ENCODE measurements at regions not wholly inside any gene's neighbourhood (a gene's known extent, or its start where the extent isn't known, plus 50 kb on each side); places are given as distances from the start of the nearest gene placed in this dataset.

- no peak overlapping the region for H2AFZ ChIP-seq (ENCODE audit: low read length)
- H3K9ac ChIP-seq (ENCODE audit: insufficient read depth, low read depth, low read length) = no peak overlapping the region
- H4K20me1 ChIP-seq (ENCODE audit: insufficient read depth, low read length) = no peaks in the 10 kb centered on the region
- CTCF ChIA-PET (ENCODE audit: low intra/inter-chr PET ratio, low total read pairs) = no interaction called here
- H3K79me2 ChIP-seq (ENCODE audit: insufficient read depth, low read length) = no peaks in the 10 kb centered on the region
- no peak for FAIRE-seq
- H3K4me2 ChIP-seq (ENCODE audit: low read depth, low read length) = no peak overlapping the region
- in situ Hi-C loops (cut with HindIII; ENCODE audit: extremely low pct_ligation_motif_present, low pct_unique_long_range_greater_than_20kb) (no loop called here), intact Hi-C loops (cut with micrococcal nuclease; ENCODE audit: unreplicated experiment) (no loop called here)
- H3K27me3 ChIP-seq (ENCODE audit: control insufficient read depth in 1 of 2, insufficient read depth in 2 of 2, low read length in 2 of 2) = peaks cover 3 to 74% of the 10 kb centered on the region in 2 experiments; a peak in 4 of 5 replicates
- no peaks in the 10 kb centered on the region for H3K4me1 ChIP-seq (ENCODE audit: insufficient read depth, low read length)
- no peak for DNase-seq (ENCODE audit: low spot score)
- no peak overlapping the region for H3K27ac ChIP-seq (ENCODE audit: extremely low read length, insufficient read depth, low read length)
- WGBS (ENCODE audit: low lambda C conversion rate) = 42% methylated on average over 17 of the region's 17 CpGs
- ATAC-seq = no peak
- BruUV-seq (replicated peaks) = no TSS peak
- no peak overlapping the region for H3K4me3 ChIP-seq (replicated peaks in 1 of 3; ENCODE audit: insufficient read depth in 1 of 3, low read depth in 2 of 3, low read length in 3 of 3)
- TF ChIP-seq ZNF513 (CRISPR knock-in tag; conservative IDR thresholded peaks at IDR 0.05) (no peak), ZSCAN12 (CRISPR knock-in tag; IDR thresholded peaks at IDR 0.05) (no peak), SP1 (IDR thresholded peaks at IDR 0.05) (no peak), SP1 (CRISPR knock-in tag; IDR thresholded peaks at IDR 0.05) (no peak)
- POLR2A ChIA-PET = no interaction called here
- H3K36me3 ChIP-seq (replicated peaks in 1 of 2; ENCODE audit: control insufficient read depth in 1 of 2, insufficient read depth in 2 of 2, low read length in 2 of 2) = no peaks in the 10 kb centered on the region
- no peaks in the 10 kb centered on the region for H3K9me3 ChIP-seq (ENCODE audit: low read length)
These were observed 101.6 kb upstream of the TMEM18 start for GRCh38 chr2:778731-779350.

- WGBS (ENCODE audit: low lambda C conversion rate) = 19% methylated on average over 2 of the region's 8 CpGs
- Histone ChIP-seq H3K9ac (ENCODE audit: insufficient read depth, low read depth, low read length) (no peak overlapping the region), H3K36me3 (replicated peaks in 1 of 2; ENCODE audit: control insufficient read depth in 1 of 2, insufficient read depth in 2 of 2, low read length in 2 of 2) (no peaks in the 10 kb centered on the region), H3K4me1 (ENCODE audit: insufficient read depth, low read length) (no peaks in the 10 kb centered on the region), H3K4me2 (ENCODE audit: low read depth, low read length) (no peak overlapping the region), H3K27ac (ENCODE audit: extremely low read length, insufficient read depth, low read length) (no peak overlapping the region), H3K4me3 (replicated peaks in 1 of 3; ENCODE audit: insufficient read depth in 1 of 3, low read depth in 2 of 3, low read length in 3 of 3) (no peak overlapping the region), H2AFZ (ENCODE audit: low read length) (no peak overlapping the region), H3K9me3 (ENCODE audit: low read length) (no peaks in the 10 kb centered on the region), H3K27me3 (ENCODE audit: control insufficient read depth in 1 of 2, insufficient read depth in 2 of 2, low read length in 2 of 2) (peaks cover 3 to 78% of the 10 kb centered on the region in 2 experiments; a peak in 4 of 5 replicates), H3K79me2 (ENCODE audit: insufficient read depth, low read length) (no peaks in the 10 kb centered on the region), H4K20me1 (ENCODE audit: insufficient read depth, low read length) (no peaks in the 10 kb centered on the region)
- BruUV-seq (replicated peaks) = no TSS peak
- intact Hi-C loops (cut with micrococcal nuclease; ENCODE audit: unreplicated experiment) = no loop called here
- ATAC-seq (peak; percentile 19; the same call in 2 of the 3 replicates), FAIRE-seq (no peak), DNase-seq (ENCODE audit: low spot score) (no peak)
- in situ Hi-C loops (cut with HindIII; ENCODE audit: extremely low pct_ligation_motif_present, low pct_unique_long_range_greater_than_20kb) = no loop called here
- ChIA-PET CTCF (ENCODE audit: low intra/inter-chr PET ratio, low total read pairs) (no interaction called here), POLR2A (no interaction called here)
- TF ChIP-seq ZNF597 (CRISPR knock-in tag; IDR thresholded peaks at IDR 0.05) = no peak
- peak; percentile 54 for TF ChIP-seq CREB1 (IDR thresholded peaks at IDR 0.05)
- TF ChIP-seq CREB1 (CRISPR knock-in tag; IDR thresholded peaks at IDR 0.05) = no peak
These were observed 100.3 kb upstream of the TMEM18 start for GRCh38 chr2:777546-777945.
